GM12864 (cell line): ENCODE measurements at regions not wholly inside any gene's neighbourhood (a gene's known extent, or its start where the extent isn't known, plus 50 kb on each side); places are given as distances from the start of the nearest gene placed in this dataset.

Experiments
- DNase-seq: peaks from one replicate; pipeline ENCODE4 v3.0.0-alpha.2; 2011; ENCODE audit warnings: low read depth
- H3K4me3 ChIP-seq: 2 replicates; pipeline ENCODE4 v1.5.1; 2011; ENCODE audit warnings: mild to moderate bottlenecking, low read depth, low read length, control low read depth
- CTCF ChIP-seq: IDR thresholded peaks from 2 replicates; pipeline ENCODE4 v1.5.1; 2011; ENCODE audit warnings: low read depth, mild to moderate bottlenecking, moderate library complexity, low read length, control low read depth, inconsistent platforms; ENCODE audit errors: missing control alignments

GRCh38 chr4:26229974-26230373 is 90.8 kb upstream of the RBPJ start:
- no peak for DNase-seq
- no peak for TF ChIP-seq CTCF
- no peak overlapping the region for H3K4me3 ChIP-seq

GRCh38 chr4:26233350-26233749 is 87.5 kb upstream of the RBPJ start:
- no peak for DNase-seq
- no peak overlapping the region for H3K4me3 ChIP-seq
- TF ChIP-seq CTCF, result no peak

GRCh38 chr4:26235500-26235899 is 85.3 kb upstream of the RBPJ start:
- no peak for DNase-seq
- H3K4me3 ChIP-seq, result no peak overlapping the region
- TF ChIP-seq CTCF, result no peak

- no peak overlapping the region for H3K4me3 ChIP-seq
- DNase-seq, result no peak
- TF ChIP-seq CTCF, result no peak
Observed at GRCh38 chr4:26237916-26238315, 82.9 kb upstream of the RBPJ start.

GRCh38 chr4:26238426-26238777 is 82.4 kb upstream of the RBPJ start:
- no peak for DNase-seq
- no peak for TF ChIP-seq CTCF
- H3K4me3 ChIP-seq, result no peak overlapping the region

GRCh38 chr4:26238778-26239679 is 81.8 kb upstream of the RBPJ start:
- no peak overlapping the region for H3K4me3 ChIP-seq
- no peak for TF ChIP-seq CTCF

GRCh38 chr4:26239801-26240200 is 81.0 kb upstream of the RBPJ start:
- DNase-seq, result no peak
- no peak for TF ChIP-seq CTCF
- no peak overlapping the region for H3K4me3 ChIP-seq

More at GRCh38 chr4:26238778-26239679, 81.8 kb upstream of the RBPJ start:
- DNase-seq, result no peak
